Upper lobe of left lung (tissue), 4 donors: ENCODE measurements at regions not wholly inside any gene's neighbourhood (a gene's known extent, or its start where the extent isn't known, plus 50 kb on each side); places are given as distances from the start of the nearest gene placed in this dataset.

ENCODE experiments used
- CTCF ChIP-seq, 6 experiments: fragments of 450-650 bp in 4 of 6; fragments of 200-600 bp in 2 of 6; sonication (generic) in 2 of 6; IDR thresholded peaks; one replicate each; pipeline ENCODE4 v1.5.1; 2016 to 2019; ENCODE audit warnings: antibody characterized with exemption in 6 of 6
- POLR2A ChIP-seq, 4 donors: fragments of 450-650 bp; IDR thresholded peaks; one replicate each; pipeline ENCODE4 v1.5.1; 2016 to 2017; ENCODE audit warnings: antibody characterized with exemption in 4 of 4, mild to moderate bottlenecking in 2 of 4
- POLR2AphosphoS5 ChIP-seq, 2 donors: sonication (generic); formaldehyde crosslinking; IDR thresholded peaks; one replicate each; pipeline ENCODE4 v1.5.1; 2017; ENCODE audit warnings: antibody characterized with exemption in 2 of 2

GRCh38 chr2:111669928-111670695 lies 213.9 kb downstream of the ANAPC1 start:
- TF ChIP-seq POLR2AphosphoS5 (IDR thresholded peaks at IDR 0.05) (no peak), POLR2A (IDR thresholded peaks at IDR 0.05) (no peak), CTCF (IDR thresholded peaks at IDR 0.05) (no peak)
